ENCODE measurements at regions not wholly inside any gene's neighbourhood (a gene's known extent, or its start where the extent isn't known, plus 50 kb on each side); places are given as distances from the start of the nearest gene placed in this dataset.

GRCh38 chr6:101117393-101118135 lies 236.4 kb upstream of the ASCC3 start:
- TF ChIP-seq POLR2A (IDR thresholded peaks at IDR 0.05) (no peak), CTCF (IDR thresholded peaks at IDR 0.05) (no peak)

Measured in thyroid gland (tissue), 4 donors.